NCI-H2081 treated with DMSO at 0.1 percent for 48 hours (cell line): ENCODE measurements at regions not wholly inside any gene's neighbourhood (a gene's known extent, or its start where the extent isn't known, plus 50 kb on each side); places are given as distances from the start of the nearest gene placed in this dataset.

Experiments used
- DNase-seq: peaks from one replicate; lab custom pipeline; 2025; lab: John Stamatoyannopoulos, UW

GRCh38 chr5:8907168-8907868, 638.6 kb downstream of the SEMA5A start:
- DNase-seq: no peak

DNA sequence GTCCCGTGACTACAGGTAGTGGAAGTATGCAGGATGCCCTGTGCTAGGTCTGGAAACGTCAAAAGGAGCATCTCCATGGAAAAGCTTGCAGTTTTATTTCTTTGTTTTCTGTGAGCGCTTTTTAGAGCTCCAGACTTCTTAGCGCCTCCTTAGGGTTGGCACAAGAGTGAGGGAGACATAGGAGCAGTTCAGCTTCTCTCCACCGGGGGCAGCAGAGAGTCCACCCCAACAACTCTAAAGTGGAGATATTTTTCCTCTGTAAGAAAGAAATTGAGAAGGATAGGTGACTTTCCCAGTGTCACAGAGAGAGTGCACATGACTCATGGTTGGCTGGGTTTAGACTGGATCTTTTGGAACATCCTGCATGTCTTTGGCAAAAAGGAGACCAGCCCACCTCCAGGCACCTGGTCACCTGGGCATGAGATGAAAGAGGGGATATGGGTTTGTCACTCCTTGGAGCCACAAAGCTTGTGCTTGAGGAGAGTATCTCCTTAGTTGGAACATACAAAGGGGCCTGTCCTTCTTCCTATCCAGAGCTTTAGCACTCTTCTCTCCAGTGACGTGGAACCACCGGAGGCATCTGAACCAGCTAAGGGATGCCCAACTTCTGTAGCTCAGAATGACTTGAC, 637.7 kb downstream of the SEMA5A start:
- DNase-seq: no peak

DNA sequence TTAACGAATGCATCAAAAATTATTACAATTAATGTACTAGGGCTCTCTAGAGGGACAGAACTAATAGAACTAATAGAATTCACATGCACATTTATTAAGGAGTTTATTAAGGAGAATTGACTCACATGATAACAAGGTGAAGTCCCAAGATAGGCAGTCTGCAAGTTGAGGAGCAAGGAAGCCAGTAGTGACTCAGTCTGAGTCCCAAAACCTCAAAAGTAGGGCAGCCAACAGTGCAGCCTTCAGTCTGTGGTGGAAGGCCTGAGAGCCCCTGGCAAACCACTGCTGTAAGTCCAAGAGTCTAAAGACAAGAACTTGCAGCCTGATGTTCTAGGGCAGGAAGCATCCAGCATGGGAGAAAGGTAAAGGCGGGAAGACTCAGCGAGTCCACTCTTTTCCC, 633.8 kb downstream of the SEMA5A start:
- no peak for DNase-seq

GRCh38 chr5:8913522-8913921, 632.4 kb downstream of the SEMA5A start:
- DNase-seq: no peak

DNA sequence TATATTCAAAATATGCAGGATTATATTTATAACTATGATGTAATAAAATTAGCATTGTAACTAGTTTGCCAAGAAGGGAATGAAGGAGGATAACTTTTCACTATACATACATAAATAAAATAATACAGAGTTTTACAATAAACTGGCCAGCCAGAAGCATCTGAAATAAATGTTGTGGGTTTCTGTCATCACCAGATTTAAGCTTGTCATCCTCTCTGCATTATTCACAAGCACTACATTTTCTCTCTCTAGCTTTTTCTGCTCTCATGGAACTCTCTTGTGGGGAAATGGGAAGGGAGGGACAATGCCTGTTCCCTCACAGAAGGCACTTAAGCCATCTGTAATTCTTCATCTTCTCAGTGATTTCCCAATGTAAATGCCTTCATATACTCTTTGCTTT, 626.8 kb downstream of the SEMA5A start:
- DNase-seq: no peak

DNA sequence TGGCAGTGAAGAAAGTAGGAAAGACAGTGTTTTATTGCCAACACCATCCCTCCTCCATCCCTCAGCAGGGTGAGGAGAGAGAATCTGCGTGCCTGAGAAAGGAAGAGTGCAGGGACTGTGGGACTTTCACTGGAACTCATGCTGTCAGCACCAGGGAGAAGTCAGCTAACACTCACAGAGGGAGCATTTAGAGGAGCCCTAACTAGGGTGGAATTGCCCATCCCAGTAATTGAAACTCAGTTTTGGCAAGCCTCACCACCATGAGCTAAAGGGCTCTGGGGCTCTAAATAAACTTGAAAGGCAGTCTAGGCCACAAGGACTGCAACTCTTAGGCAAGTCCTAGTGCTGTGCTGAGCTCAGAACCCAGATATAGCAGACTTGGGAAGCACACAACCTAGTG, 622.3 kb downstream of the SEMA5A start:
- no peak for DNase-seq

GRCh38 chr5:8924054-8924793, 621.7 kb downstream of the SEMA5A start:
- no peak for DNase-seq

DNA sequence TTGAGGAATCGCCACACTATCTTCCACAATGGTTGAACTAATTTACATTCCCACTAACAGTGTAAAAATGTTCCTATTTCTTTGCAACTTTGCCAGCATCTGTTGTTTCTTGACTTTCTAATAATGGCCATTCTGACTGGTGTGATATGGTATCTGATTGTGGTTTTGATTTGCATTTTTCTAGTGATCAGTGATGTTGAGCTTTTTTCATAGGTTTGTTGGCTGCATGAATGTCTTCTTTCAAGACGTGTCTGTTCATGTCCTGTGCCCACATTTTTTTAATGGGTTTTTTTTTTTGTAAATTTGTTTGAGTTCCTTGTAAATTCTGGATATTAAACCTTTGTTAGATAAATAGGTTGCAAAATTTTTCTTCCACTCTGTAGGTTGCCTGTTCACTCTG, 615.9 kb downstream of the SEMA5A start:
- no peak for DNase-seq

DNA sequence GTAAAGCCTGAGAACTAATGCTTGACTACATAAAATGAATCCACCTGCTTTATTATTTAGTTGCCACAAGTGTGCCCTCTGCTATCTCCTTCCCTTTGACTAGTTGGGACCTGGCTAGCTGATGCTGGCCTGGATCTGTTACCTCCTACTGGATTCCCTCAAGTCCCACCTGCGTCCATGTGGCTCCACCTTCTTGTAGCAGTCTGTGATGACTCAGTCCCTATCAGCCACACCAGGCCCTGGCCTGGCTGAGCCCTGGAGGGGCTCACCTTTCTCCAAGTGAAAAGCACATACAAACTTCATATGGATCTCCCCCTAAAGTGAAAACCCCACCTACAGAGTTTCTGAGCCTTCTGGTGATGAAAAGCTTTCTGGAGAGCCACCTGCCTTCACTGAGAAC, 611.4 kb downstream of the SEMA5A start:
- no peak for DNase-seq

DNA sequence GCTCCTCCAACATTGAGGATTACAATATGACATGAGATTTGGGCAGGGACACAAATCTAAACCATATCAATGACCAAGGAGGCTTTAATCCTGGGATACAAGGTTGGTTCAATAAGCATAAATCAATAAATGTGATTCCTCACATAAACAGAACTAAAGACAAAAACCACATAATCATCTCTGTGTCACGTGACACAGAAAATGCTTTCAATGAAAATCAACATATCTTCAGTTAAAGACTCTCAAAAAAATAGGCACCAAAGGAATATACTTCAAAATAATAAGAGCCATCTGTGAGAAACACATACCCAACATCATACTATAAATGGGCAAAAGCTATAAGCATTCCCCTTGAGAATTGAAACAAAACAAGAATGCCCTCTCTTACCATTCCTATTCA, 604.9 kb downstream of the SEMA5A start:
- DNase-seq: no peak

DNA sequence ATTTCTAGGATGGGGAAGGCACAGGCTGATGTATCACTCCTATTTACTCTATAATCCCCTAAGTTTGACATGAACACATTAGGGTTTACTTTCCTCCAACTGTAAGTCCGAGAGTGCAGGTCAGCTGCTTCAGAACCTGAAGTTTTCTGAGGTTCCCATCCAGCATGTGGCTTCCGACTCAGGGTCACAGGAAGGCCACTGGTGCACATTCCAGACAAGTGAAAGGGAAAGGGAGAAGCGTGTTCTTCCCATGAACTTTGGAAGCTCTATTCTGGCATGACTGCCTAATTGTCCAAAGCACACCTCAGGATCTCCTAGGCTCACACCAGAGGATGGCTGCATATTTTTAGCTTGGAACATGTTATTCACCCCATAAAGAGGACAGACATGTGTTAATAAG, 602.6 kb downstream of the SEMA5A start:
- DNase-seq: no peak

GRCh38 chr5:8944005-8944404, 601.9 kb downstream of the SEMA5A start:
- DNase-seq: no peak

- DNase-seq: no peak
These were observed 599.9 kb downstream of the SEMA5A start for GRCh38 chr5:8945972-8946371.

DNA sequence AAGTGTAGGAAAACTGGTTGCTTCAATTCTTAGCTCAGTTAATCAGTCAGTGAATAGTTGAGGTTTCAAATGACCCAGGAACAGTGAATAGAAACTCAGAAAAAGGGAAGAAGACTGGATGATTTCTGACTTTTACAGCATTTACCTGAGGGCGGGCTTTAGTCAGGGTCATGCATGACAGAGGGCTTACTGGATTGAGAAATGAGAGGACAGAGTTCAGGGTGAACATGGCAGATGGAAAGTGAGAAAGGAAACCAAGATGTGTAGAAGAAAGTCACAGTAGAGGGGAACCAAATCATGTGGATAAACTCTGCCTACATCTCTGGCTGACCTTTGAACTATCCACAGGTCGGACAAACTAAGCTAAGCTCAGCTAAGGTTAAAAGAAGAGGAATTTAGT, 596.0 kb downstream of the SEMA5A start:
- no peak for DNase-seq

DNA sequence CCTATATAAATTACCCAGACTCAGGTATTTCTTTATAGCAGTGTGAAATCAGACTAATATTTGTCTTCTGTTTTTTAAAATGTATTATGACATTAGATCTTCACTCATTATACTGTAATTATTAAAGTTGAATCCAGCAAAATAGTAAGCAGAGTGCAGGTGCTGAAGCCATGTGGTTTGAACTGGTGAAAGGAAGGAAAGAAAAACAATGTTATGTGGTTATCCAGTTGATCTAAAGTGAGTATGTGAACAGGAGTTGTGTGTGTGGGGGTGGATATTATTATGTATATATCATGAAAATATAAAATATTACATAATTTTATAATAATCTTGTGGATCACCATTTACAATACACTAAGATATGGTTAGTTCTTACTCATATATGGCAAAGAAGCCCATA, 593.7 kb downstream of the SEMA5A start:
- no peak for DNase-seq

DNA sequence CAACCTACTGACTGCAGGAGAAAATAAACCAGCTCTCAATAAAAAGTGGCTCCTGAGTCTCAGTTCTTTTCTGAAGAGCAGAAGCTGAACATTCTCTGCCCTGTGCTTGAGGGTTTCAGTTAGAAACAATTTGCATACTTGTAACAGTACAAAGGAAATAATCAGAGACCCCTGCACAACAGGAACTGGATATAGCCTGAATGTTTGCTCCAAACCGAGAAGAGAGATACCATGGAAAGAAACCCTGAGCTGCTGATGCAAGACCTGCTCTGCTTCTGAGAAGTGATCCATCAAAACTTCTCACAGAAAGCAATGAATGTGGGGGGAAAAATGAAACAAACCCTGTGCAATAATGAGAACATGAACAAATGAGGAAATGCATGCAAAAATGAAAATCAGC, 592.9 kb downstream of the SEMA5A start:
- no peak for DNase-seq

DNA sequence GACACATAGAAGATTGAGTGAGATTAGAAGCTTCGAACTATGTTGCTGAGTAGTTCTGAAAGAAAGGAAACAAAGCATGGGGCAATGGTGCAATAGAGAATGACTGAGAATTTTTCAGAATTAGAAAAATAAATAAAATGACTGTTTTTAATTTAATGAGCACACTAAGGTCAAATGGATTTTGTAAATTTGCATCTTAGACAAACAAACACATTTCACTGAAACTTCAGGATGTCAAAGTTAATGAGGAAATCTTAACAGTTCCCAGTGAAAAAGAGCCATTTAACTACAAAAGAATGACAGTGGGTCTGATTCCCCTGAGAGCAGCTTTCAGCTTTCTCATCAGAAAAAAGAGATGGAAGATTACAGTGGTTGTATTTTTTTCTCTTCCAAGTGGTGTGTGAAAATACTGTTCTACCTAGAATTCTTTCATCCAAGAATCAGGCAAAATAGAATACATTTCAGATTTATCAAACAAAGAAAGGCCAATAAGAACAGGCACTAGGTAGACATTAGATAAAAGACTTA, 591.9 kb downstream of the SEMA5A start:
- no peak for DNase-seq

GRCh38 chr5:8954801-8955200, 591.1 kb downstream of the SEMA5A start:
- DNase-seq: no peak

- DNase-seq: no peak
These were observed 589.2 kb downstream of the SEMA5A start for GRCh38 chr5:8956659-8957058.

- no peak for DNase-seq
These were observed 587.3 kb downstream of the SEMA5A start for GRCh38 chr5:8958602-8959001.

- no peak for DNase-seq
These were observed 584.7 kb downstream of the SEMA5A start for GRCh38 chr5:8961219-8961618.

DNA sequence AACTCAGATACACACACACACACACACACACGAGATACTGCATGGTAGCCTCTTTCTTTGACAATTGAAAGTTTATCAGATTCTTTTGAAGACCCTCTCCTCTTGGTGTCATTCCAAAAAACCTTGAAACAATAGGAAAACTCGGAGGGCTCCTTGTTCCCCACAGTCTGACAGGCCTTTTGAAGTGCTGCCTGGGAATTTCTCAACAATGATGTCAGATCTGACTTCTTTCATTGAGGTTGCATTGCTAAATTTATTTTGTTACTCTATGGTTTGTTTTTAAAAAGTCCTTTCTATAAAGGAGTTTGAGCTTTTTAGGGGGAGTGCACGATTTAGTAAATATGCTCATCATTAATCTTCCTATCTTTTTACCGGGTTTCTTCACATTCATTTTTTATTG, 583.9 kb downstream of the SEMA5A start:
- DNase-seq: no peak

GRCh38 chr5:8981016-8981415, 564.9 kb downstream of the SEMA5A start:
- DNase-seq: no peak
